Dermis blood vessel endothelial cell (primary cell): ENCODE measurements at regions not wholly inside any gene's neighbourhood (a gene's known extent, or its start where the extent isn't known, plus 50 kb on each side); places are given as distances from the start of the nearest gene placed in this dataset.

Experiments
- DNase-seq: peaks from one replicate; pipeline ENCODE4 v3.0.0; 2010

GRCh38 chr3:115525731-115526130 lies 97.6 kb upstream of the GAP43 start:
- DNase-seq: no peak

- no peak for DNase-seq
Measured at GRCh38 chr3:115533218-115533617, 90.1 kb upstream of the GAP43 start.

GRCh38 chr3:115536171-115536570 lies 87.1 kb upstream of the GAP43 start:
- DNase-seq: no peak

- DNase-seq: no peak
Measured at GRCh38 chr3:115537669-115538068, 85.6 kb upstream of the GAP43 start.

GRCh38 chr3:115547207-115547606 lies 76.1 kb upstream of the GAP43 start:
- no peak for DNase-seq

- no peak for DNase-seq
Measured at GRCh38 chr3:115548611-115549010, 74.7 kb upstream of the GAP43 start.

GRCh38 chr3:115549071-115549470 lies 74.2 kb upstream of the GAP43 start:
- DNase-seq: no peak

GRCh38 chr3:115550285-115550761 lies 73.0 kb upstream of the GAP43 start:
- DNase-seq: no peak

GRCh38 chr3:115551016-115551415 lies 72.3 kb upstream of the GAP43 start:
- no peak for DNase-seq

- no peak for DNase-seq
Measured at GRCh38 chr3:115552007-115552406, 71.3 kb upstream of the GAP43 start.

GRCh38 chr3:115553796-115554486 lies 69.4 kb upstream of the GAP43 start:
- no peak for DNase-seq

- no peak for DNase-seq
Measured at GRCh38 chr3:115554487-115554807, 68.9 kb upstream of the GAP43 start.

- DNase-seq: no peak
Measured at GRCh38 chr3:115562636-115563267, 60.6 kb upstream of the GAP43 start.

GRCh38 chr3:115563984-115564383 lies 59.3 kb upstream of the GAP43 start:
- no peak for DNase-seq

GRCh38 chr3:115571413-115571812 lies 51.9 kb upstream of the GAP43 start:
- no peak for DNase-seq
